ENCODE measurements at regions not wholly inside any gene's neighbourhood (a gene's known extent, or its start where the extent isn't known, plus 50 kb on each side); places are given as distances from the start of the nearest gene placed in this dataset.

GRCh38 chr20:41984031-41984430 lies 365.9 kb upstream of the CHD6 start:
- ChIA-PET CTCF (no interaction called here), POLR2A (ENCODE audit: unreplicated experiment) (no interaction called here)
- no peak overlapping the region for H3K4me3 ChIP-seq (ENCODE audit: insufficient read depth, low read depth, low read length)
- intact Hi-C loops (cut with micrococcal nuclease) (no loop called here), in situ Hi-C loops (cut with MboI; ENCODE audit: low sequenced_read_pairs) (no loop called here), dilution Hi-C loops (cut with HindIII; ENCODE audit: low sequenced_read_pairs, unreplicated experiment) (no loop called here)
- H2BK20ac ChIP-seq (ENCODE audit: low read depth, low read length): no peak overlapping the region
- H4K8ac ChIP-seq (ENCODE audit: low read depth in 2 of 2, low read length in 2 of 2): no peak overlapping the region
- H3K18ac ChIP-seq (ENCODE audit: low read depth, low read length): no peak overlapping the region
- no peaks in the 10 kb centered on the region for H3K4me1 ChIP-seq (ENCODE audit: control insufficient read depth, insufficient read depth, low read length)
- H3K9ac ChIP-seq (ENCODE audit: low read depth, low read length): no peak overlapping the region
- no peak overlapping the region for H3K23ac ChIP-seq (ENCODE audit: low read depth, low read length)
- no peak overlapping the region for H3K56ac ChIP-seq (ENCODE audit: extremely low read depth, insufficient read depth, low read length)
- ATAC-seq (ENCODE audit: low read depth) (no peak), DNase-seq (no peak)
- H3K27ac ChIP-seq (ENCODE audit: insufficient read depth, low read length): no peak overlapping the region
- no peak overlapping the region for H2AK5ac ChIP-seq (ENCODE audit: low read depth, low read length)
- no peak overlapping the region for H2AK9ac ChIP-seq (replicated peaks; ENCODE audit: low read depth, low read length, poor library complexity)
- H3K9me3 ChIP-seq (ENCODE audit: control insufficient read depth, insufficient read depth, low read length): peaks cover 3% of the 10 kb centered on the region; the same call in 1 of the 2 replicates
- H3K27me3 ChIP-seq (ENCODE audit: control insufficient read depth, insufficient read depth, low read length): no peaks in the 10 kb centered on the region
- no peak overlapping the region for H3K4me2 ChIP-seq (ENCODE audit: low read depth, low read length)
- H3K9me1 ChIP-seq (ENCODE audit: insufficient read depth, low read length): no peaks in the 10 kb centered on the region
- no TSS peak for BruUV-seq (replicated peaks)
- no peak overlapping the region for H3K4ac ChIP-seq (ENCODE audit: low read depth, low read length)
- H3K14ac ChIP-seq (replicated peaks; ENCODE audit: low read depth, low read length): no peak overlapping the region
- no peak overlapping the region for H4K91ac ChIP-seq (ENCODE audit: insufficient read depth, low read depth, low read length)
- no peaks in the 10 kb centered on the region for H4K20me1 ChIP-seq (ENCODE audit: insufficient read depth, low read length)
- H3K36me3 ChIP-seq (ENCODE audit: control insufficient read depth, insufficient read depth, low read length): no peaks in the 10 kb centered on the region
- no peak overlapping the region for H2BK120ac ChIP-seq (ENCODE audit: low read depth, low read length)
- no peak for TF ChIP-seq NFE2L2 (IDR thresholded peaks at IDR 0.05; ENCODE audit: low read depth, low read length)
- no peak for TF ChIP-seq CHD1 (IDR thresholded peaks at IDR 0.05; ENCODE audit: low read depth, low read length)
- TF ChIP-seq POLR2A (IDR thresholded peaks at IDR 0.05; ENCODE audit: low read depth, low read length): no peak
- TF ChIP-seq, protein P1, sequence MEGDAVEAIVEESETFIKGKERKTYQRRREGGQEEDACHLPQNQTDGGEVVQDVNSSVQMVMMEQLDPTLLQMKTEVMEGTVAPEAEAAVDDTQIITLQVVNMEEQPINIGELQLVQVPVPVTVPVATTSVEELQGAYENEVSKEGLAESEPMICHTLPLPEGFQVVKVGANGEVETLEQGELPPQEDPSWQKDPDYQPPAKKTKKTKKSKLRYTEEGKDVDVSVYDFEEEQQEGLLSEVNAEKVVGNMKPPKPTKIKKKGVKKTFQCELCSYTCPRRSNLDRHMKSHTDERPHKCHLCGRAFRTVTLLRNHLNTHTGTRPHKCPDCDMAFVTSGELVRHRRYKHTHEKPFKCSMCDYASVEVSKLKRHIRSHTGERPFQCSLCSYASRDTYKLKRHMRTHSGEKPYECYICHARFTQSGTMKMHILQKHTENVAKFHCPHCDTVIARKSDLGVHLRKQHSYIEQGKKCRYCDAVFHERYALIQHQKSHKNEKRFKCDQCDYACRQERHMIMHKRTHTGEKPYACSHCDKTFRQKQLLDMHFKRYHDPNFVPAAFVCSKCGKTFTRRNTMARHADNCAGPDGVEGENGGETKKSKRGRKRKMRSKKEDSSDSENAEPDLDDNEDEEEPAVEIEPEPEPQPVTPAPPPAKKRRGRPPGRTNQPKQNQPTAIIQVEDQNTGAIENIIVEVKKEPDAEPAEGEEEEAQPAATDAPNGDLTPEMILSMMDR (conservative IDR thresholded peaks at IDR 0.05; ENCODE audit: low read depth, low read length): no peak
- no peak for TF ChIP-seq MXI1 (IDR thresholded peaks at IDR 0.05; ENCODE audit: borderline replicate concordance, low read depth, low read length)
- H2BK5ac ChIP-seq (ENCODE audit: low read depth, low read length, poor library complexity, severe bottlenecking): no peak overlapping the region
- no CpG with 5 or more reads among the region's 2 CpGs for WGBS, 2 experiments (ENCODE audit: extremely low coverage in 2 of 2, insufficient read length in 1 of 2)
- H4K5ac ChIP-seq (ENCODE audit: low read depth, low read length): no peak overlapping the region
- H2AFZ ChIP-seq (replicated peaks; ENCODE audit: low read length, poor library complexity): no peak overlapping the region
- no peaks in the 10 kb centered on the region for H3K79me1 ChIP-seq (ENCODE audit: low read depth in 1 of 2, low read length in 2 of 2)
- H2BK15ac ChIP-seq (ENCODE audit: low read depth, low read length): no peak overlapping the region
